Lower leg skin (tissue), 3 donors: ENCODE measurements at regions not wholly inside any gene's neighbourhood (a gene's known extent, or its start where the extent isn't known, plus 50 kb on each side); places are given as distances from the start of the nearest gene placed in this dataset.

ENCODE experiments used
- POLR2A ChIP-seq, 2 donors: fragments of 450-650 bp; IDR thresholded peaks; one replicate each; pipeline ENCODE4 v1.6.1; 2016 to 2017; ENCODE audit warnings: antibody characterized with exemption in 2 of 2, mild to moderate bottlenecking in 1 of 2, moderate library complexity in 1 of 2
- TF ChIP-seq, protein P1 (sequence below), 3 donors: fragments of 450-650 bp; IDR thresholded peaks; one replicate each; pipeline ENCODE4 v1.5.1; 2016; ENCODE audit warnings: antibody characterized with exemption in 3 of 3, mild to moderate bottlenecking in 3 of 3, moderate library complexity in 2 of 3

DNA sequence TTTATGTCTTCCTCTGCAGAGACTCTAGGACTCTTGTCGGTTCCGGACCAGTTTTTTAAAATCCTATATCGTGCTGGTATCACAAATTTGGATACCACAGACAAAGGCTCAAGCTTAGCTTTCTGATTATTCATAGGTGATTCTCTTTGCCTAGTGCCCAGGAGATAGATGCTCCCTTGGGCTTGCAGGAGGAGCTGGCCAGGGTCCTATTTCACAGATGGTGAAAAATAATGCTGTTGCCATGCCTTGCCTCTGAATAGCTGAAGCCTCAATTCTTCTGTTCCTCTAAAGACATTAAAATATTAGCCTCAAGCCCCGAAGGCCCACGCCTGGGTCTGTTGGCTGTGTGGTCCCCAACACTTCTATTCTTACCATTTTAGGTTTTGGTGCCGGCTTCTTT lies 123.9 kb upstream of the BACH2 start:
- TF ChIP-seq, protein P1, sequence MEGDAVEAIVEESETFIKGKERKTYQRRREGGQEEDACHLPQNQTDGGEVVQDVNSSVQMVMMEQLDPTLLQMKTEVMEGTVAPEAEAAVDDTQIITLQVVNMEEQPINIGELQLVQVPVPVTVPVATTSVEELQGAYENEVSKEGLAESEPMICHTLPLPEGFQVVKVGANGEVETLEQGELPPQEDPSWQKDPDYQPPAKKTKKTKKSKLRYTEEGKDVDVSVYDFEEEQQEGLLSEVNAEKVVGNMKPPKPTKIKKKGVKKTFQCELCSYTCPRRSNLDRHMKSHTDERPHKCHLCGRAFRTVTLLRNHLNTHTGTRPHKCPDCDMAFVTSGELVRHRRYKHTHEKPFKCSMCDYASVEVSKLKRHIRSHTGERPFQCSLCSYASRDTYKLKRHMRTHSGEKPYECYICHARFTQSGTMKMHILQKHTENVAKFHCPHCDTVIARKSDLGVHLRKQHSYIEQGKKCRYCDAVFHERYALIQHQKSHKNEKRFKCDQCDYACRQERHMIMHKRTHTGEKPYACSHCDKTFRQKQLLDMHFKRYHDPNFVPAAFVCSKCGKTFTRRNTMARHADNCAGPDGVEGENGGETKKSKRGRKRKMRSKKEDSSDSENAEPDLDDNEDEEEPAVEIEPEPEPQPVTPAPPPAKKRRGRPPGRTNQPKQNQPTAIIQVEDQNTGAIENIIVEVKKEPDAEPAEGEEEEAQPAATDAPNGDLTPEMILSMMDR (IDR thresholded peaks at IDR 0.05), result no peak
- TF ChIP-seq POLR2A (IDR thresholded peaks at IDR 0.05), result no peak
